A673 (cell line): ENCODE measurements at regions not wholly inside any gene's neighbourhood (a gene's known extent, or its start where the extent isn't known, plus 50 kb on each side); places are given as distances from the start of the nearest gene placed in this dataset.

Experiments
- BruUV-seq: library from RNA; stranded (reverse); fragments of 400-500 nt; replicated peaks from 2 replicates; lab custom pipeline; 2021; lab: Mats Ljungman, UMichigan
- CTCF ChIA-PET: fragments of 300-600 bp; sonication (Branson Sonifier 250); formaldehyde crosslinking; loops from one replicate; lab custom pipeline; 2022; ENCODE audit warnings: antibody characterized with exemption; lab: Charles Lee
- POLR2A ChIA-PET: fragments of 300-600 bp; sonication (Branson Sonifier 250); formaldehyde crosslinking; loops from one replicate; lab custom pipeline; 2022; ENCODE audit warnings: antibody characterized with exemption; ENCODE audit not compliant: low non-redundant PET; lab: Charles Lee
- DNase-seq: peaks from one replicate; pipeline ENCODE4 v3.0.0-alpha.2; 2015; ENCODE audit warnings: low spot score
- H3K27ac ChIP-seq: fragments of 200-600 bp; sonication (generic); 2 replicates; pipeline ENCODE4 v1.5.1; 2016; ENCODE audit warnings: mixed run types, low read depth, mild to moderate bottlenecking, mixed read lengths, antibody characterized with exemption, low read length; ENCODE audit not compliant: poor library complexity, severe bottlenecking
- H3K27me3 ChIP-seq: fragments of 200-600 bp; sonication (generic); replicated peaks from 2 replicates; pipeline ENCODE4 v1.6.1; 2017; ENCODE audit warnings: mixed run types, low read depth, mild to moderate bottlenecking, mixed read lengths, antibody characterized with exemption, low read length; ENCODE audit not compliant: insufficient read depth, poor library complexity
- H3K36me3 ChIP-seq: fragments of 200-600 bp; sonication (generic); 2 replicates; pipeline ENCODE4 v1.6.1; 2016; ENCODE audit warnings: mixed run types, mild to moderate bottlenecking, mixed read lengths, antibody characterized with exemption, low read length; ENCODE audit not compliant: insufficient read depth, poor library complexity, severe bottlenecking
- H3K4me1 ChIP-seq: fragments of 200-600 bp; sonication (generic); 2 replicates; pipeline ENCODE4 v1.6.1; 2017; ENCODE audit warnings: mixed run types, mild to moderate bottlenecking, mixed read lengths, antibody characterized with exemption, low read length; ENCODE audit not compliant: insufficient read depth, poor library complexity, severe bottlenecking
- H3K4me3 ChIP-seq: fragments of 200-600 bp; sonication (generic); 2 replicates; pipeline ENCODE4 v1.5.1; 2016; ENCODE audit warnings: low read depth, mixed run types, mild to moderate bottlenecking, mixed read lengths, low read length; ENCODE audit not compliant: poor library complexity, severe bottlenecking
- H3K9me3 ChIP-seq: fragments of 200-600 bp; sonication (generic); 2 replicates; pipeline ENCODE4 v1.6.1; 2016; ENCODE audit warnings: mixed run types, low read depth, mild to moderate bottlenecking, mixed read lengths, antibody characterized with exemption, low read length; ENCODE audit not compliant: poor library complexity, severe bottlenecking
- EZH2 ChIP-seq: fragments of 200-600 bp; sonication (generic); IDR thresholded peaks from 2 replicates; pipeline ENCODE4 v1.6.1; 2017; ENCODE audit warnings: borderline replicate concordance, low read depth, mild to moderate bottlenecking, mixed read lengths, antibody characterized with exemption, low read length; ENCODE audit not compliant: poor library complexity, severe bottlenecking
- intact Hi-C: fragments of 100-400 bp; cut with micrococcal nuclease; formaldehyde crosslinking; loops from one replicate; pipeline ENCODE4 v1.10.0; 2022; ENCODE audit not compliant: unreplicated experiment
- TF ChIP-seq, protein P1 (sequence below): fragments of 300-800, 200-600 bp; sonication (generic); conservative IDR thresholded peaks from 2 replicates; pipeline ENCODE4 v1.5.1; 2017; ENCODE audit warnings: low read depth, mild to moderate bottlenecking, antibody characterized with exemption, low read length, moderate library complexity, mixed read lengths

DNA sequence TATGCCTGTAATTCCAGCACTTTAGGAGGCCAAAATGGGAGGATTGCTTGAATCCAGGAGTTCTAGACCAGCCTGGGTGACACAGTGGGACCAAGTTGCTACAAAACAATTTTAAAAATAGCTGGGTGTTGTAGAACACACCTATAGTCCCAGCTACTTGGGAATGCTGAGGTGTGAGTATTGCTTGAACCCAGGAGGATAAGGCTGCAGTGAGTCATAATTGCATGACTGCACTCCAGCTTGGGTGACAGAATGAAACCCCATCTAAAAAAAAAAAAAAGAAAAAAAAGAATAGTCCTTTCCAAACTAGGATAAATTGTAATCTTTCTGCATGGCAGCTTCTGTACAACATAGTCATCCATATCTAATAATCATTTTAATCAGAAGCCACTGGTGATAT, 270.1 kb upstream of the INTU start:
- intact Hi-C loops: no loop called here
- H3K27ac ChIP-seq: no peak overlapping the region
- H3K9me3 ChIP-seq: no peaks in the 10 kb centered on the region
- CTCF ChIA-PET: no interaction called here
- no peak overlapping the region for H3K4me3 ChIP-seq
- no TSS peak for BruUV-seq
- no peak for DNase-seq
- TF ChIP-seq, protein P1, sequence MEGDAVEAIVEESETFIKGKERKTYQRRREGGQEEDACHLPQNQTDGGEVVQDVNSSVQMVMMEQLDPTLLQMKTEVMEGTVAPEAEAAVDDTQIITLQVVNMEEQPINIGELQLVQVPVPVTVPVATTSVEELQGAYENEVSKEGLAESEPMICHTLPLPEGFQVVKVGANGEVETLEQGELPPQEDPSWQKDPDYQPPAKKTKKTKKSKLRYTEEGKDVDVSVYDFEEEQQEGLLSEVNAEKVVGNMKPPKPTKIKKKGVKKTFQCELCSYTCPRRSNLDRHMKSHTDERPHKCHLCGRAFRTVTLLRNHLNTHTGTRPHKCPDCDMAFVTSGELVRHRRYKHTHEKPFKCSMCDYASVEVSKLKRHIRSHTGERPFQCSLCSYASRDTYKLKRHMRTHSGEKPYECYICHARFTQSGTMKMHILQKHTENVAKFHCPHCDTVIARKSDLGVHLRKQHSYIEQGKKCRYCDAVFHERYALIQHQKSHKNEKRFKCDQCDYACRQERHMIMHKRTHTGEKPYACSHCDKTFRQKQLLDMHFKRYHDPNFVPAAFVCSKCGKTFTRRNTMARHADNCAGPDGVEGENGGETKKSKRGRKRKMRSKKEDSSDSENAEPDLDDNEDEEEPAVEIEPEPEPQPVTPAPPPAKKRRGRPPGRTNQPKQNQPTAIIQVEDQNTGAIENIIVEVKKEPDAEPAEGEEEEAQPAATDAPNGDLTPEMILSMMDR: no peak
- no peak for TF ChIP-seq EZH2
- H3K27me3 ChIP-seq: no peaks in the 10 kb centered on the region
- H3K36me3 ChIP-seq: no peaks in the 10 kb centered on the region
- POLR2A ChIA-PET: no interaction called here
- no peaks in the 10 kb centered on the region for H3K4me1 ChIP-seq

DNA sequence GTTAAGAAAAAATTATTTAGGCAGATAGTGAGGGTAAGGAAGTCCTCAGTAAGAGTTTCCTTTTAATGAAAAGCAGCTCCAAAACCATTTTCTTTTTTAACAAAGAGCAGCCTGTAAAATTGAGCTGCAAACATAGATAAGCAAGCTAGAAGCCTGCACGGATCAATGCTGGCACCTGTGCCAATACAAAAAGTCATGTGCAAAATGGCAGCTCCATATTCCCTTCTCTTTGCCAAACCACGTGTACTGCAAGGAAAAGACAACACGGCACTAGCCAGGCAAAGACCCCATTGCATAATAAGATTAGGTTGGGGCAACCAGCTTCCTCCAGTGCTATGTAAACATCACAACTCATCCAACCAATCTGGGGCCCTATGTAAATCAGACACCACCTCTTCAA, 268.4 kb upstream of the INTU start:
- Histone ChIP-seq H3K4me3 (no peak overlapping the region), H3K27me3 (no peaks in the 10 kb centered on the region), H3K27ac (no peak overlapping the region), H3K9me3 (no peaks in the 10 kb centered on the region), H3K4me1 (no peaks in the 10 kb centered on the region), H3K36me3 (no peaks in the 10 kb centered on the region)
- BruUV-seq: no TSS peak
- TF ChIP-seq EZH2: no peak
- TF ChIP-seq, protein P1: no peak
- ChIA-PET POLR2A (no interaction called here), CTCF (no interaction called here)
- no peak for DNase-seq
- intact Hi-C loops: no loop called here

GRCh38 chr4:127364911-127365310, 267.8 kb upstream of the INTU start:
- intact Hi-C loops: no loop called here
- ChIA-PET CTCF (no interaction called here), POLR2A (no interaction called here)
- Histone ChIP-seq H3K4me3 (no peak overlapping the region), H3K27me3 (no peaks in the 10 kb centered on the region), H3K36me3 (no peaks in the 10 kb centered on the region), H3K27ac (no peak overlapping the region), H3K4me1 (no peaks in the 10 kb centered on the region), H3K9me3 (no peaks in the 10 kb centered on the region)
- TF ChIP-seq EZH2: no peak
- TF ChIP-seq, protein P1: no peak
- no TSS peak for BruUV-seq
- no peak for DNase-seq
